Cardiac septum (tissue), 1 donor: ENCODE measurements at regions not wholly inside any gene's neighbourhood (a gene's known extent, or its start where the extent isn't known, plus 50 kb on each side); places are given as distances from the start of the nearest gene placed in this dataset.
"Not testable (repeated sequence)": the region's sequence is repeated elsewhere in the genome, so short reads cannot be mapped to it uniquely, and the experiment has no call there.

Experiments used
- DNase-seq: peaks from one replicate; pipeline ENCODE4 v3.0.0-alpha.2; 2020; ENCODE audit warnings: low spot score
- intact Hi-C: fragments of 100-400 bp; cut with DNase I; formaldehyde crosslinking; loops from one replicate; pipeline ENCODE4 v1.14.0; 2022
- donor health status: DM: no; HTN: no; CAD: no.

DNA sequence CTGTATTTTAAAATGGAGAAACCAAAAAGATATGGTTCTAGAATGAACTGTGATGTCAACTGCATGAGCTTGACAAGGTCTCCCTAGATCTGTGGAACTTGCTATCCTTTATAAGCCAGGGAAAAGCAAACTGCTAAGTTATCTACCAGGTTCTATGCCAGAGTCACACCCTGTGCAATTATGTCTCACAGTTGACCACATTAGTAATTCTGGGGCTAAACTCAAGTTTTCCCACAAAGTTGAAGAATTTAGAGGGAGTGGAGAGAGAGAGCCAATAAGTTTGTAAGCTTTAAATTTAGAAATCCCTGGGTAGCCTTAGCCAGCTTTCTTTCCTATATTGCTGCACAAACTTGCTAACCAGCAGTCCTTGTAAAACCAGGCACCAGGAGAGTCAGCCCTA lies 407.0 kb upstream of the SASH1 start:
- intact Hi-C loops: no loop called here
- no peak for DNase-seq

DNA sequence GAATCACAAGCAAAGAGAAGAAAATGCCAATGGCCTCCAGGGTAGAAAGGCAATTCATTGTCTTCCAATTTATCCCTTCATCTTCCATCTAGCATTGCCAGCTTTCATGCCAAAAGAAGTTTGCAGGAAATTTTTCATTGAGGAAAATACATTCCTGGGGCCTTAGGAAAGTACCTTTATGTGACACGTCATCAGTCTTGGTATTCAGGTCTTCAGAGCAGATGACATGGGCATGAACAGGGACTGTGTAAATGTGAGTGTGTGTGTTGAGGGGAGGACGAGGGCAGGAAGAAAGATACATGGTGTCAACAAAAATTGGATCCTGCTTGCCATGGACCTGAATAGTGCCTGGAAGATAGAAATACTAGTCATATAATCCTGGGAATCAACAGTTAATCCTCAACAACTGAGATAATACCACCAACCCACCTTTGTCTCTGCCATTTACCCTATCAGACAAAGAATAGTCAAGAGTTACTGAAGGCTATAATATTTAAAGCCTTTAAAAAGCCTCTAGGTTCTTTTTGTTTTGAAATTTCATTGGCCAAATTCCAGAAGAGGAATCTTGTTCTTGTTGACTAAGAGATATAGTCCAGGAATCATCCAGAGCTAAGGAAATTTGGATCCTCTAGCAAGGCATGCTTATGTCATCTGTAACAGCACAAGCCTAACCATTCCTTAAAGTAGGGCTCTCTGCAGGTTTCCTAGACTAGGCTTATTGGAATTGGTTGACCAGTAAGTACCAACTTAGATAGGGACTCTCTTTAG lies 405.8 kb upstream of the SASH1 start:
- no peak for DNase-seq
- intact Hi-C loops: no loop called here

DNA sequence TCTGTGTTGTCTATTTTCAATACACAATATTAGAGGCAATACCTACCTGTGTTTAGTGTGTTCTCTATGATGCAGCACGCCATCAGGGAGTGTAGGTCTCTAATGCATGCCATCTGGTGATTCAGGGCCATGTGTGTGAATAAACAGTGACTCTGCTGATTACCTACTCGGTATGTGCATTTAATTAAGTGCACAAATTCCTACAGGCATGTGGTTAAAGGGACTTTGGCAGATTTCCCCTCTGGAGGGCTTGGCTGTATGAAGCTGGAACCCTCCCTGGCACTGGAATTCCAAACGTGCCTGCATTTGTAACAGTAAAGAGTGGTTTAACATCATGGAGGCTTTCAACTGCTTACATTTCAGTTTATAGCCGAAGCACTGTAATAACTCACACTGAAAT lies 401.5 kb upstream of the SASH1 start:
- intact Hi-C loops: no loop called here

DNA sequence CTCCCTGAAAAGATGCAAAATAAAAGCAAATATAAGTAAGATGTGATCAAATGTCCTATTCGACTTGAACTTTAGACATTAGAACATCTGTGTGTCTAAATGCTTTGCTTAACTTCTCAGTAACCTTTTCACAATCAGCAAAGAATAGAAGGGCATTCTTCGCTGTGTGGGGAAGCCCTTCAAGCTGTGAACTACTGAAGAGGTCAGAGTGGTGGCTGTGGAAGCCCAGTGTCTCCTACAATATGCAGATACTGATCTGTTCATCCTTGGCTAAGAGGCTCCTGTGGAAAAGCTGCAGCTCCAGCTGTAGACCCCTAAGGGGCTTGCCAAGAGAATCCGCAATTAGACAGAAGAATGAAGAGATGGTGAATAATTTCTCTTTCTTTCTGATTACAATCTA lies 400.3 kb upstream of the SASH1 start:
- no peak for DNase-seq
- intact Hi-C loops: no loop called here

More for the DNA sequence above, 401.5 kb upstream of the SASH1 start:
- DNase-seq: no peak

DNA sequence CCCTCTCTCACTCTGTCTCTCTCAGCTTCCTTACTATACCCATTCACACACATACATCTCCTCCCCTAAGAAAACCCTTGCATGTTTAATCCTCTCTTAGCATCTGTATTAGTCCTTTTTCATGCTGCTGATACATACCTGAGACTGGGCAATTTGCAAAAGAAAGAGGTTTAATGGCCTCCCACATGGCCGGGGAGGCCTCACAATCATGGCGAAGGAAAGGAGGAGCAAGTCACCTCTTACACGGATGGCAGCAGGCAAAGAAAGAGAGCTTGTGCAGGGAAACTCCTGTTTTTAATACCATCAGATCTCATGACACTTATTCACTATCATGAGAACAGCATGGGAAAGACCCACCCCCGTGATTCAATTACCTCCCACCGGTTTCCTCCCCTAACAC lies 398.5 kb upstream of the SASH1 start:
- intact Hi-C loops: no loop called here
- no peak for DNase-seq

DNA sequence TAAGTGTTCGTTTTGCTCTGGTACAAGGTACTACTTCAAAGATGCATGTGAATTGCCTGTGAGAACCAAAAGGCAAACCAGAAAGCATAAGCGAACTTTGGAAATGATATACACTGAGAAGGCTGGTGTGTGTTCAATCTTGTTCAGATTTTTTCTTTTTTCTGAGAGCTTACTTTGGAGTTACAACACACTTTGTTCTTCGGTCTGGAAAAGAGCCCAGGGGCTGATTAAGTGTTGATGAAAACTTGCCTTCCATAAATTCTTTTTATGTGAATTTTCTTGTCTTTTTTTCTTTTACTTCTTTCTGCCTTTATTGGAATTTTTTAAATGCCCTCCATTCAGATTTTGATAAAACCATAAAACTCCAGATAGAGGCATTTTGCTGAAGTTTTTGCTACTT lies 395.1 kb upstream of the SASH1 start:
- intact Hi-C loops: no loop called here
- no peak for DNase-seq

DNA sequence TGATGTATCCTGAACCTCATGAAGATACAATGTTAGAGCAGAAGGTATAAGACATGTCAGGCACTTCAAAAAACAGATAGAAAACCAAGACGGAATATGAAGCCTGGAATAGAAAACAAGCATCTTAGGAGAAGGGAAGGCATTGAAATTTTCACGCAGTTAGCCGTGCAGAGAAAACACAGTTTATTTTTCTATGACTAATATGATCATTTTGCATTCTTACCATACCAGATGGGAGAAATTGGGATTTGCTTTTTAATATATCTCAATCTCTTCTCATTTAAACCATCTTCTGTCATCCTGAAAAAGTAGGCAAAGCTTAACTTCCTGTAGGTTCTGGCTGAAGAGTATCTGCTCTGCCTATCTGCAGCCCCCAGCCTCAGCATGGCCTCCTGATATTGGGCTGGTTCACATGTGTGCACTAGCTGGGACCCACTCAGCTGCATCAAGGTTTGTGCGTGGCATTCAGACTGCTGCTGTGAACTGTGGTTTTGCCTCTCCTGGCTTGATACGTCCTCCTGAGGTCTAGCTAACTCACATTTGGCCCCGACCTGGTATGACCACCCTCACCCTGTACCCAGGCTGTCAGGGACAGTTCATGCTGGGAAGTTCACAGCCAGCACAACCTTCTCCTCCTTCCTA lies 392.5 kb upstream of the SASH1 start:
- intact Hi-C loops: no loop called here
- DNase-seq: no peak

DNA sequence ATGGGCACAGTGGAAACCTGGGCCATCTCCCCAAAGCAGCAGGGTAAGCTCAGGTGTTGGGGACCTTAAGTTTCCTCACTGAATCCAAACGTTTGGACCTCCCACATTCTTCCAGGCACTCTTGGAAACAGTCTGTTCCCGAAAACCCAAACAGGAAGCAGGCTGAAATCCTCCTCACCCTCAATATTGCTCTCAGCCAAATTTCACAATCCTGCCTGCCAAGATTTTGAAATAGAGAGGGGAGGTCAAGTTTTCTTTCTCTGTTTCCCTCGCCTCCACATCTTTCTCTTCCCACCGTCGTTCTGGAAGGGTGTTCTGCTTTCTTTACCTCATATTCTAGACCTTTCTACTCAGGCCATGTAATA lies 392.0 kb upstream of the SASH1 start:
- intact Hi-C loops: no loop called here
- no peak for DNase-seq

DNA sequence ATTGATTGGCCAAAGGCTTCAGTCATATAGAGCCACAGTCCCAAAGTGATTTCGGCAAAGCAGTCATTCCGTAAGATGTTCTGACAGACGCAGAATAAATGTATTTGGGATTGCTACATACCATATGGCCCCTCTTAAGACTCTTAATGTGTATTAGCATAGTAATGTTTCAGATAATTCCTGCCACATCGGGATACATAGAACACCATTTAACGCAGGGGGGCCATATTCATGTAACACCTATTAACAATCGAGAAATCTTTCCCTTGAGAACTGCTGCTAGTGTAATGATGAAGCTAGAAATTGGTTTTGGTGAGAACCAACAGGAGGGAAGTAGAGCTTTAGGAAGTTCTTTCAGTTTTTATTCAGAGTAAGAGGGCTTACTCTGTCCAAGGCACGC lies 390.9 kb upstream of the SASH1 start:
- intact Hi-C loops: no loop called here
- no peak for DNase-seq

DNA sequence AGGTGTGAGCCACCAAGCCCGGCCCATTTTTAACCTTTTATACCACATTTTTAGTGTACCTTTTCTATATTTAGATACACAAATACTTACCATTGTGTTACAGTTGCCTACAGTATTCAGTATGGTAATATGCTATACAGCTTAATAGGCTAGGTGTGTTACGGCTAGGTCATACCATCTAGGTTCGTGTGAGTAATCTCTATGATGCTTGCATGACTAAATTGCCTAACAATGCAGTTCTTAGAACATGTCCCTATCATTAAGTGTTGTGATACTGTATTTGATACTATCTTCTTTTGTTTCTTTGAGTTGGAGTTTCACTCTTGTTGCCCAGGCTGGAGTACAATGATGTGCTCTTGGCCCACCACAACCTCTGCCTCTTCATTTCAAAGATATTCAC lies 387.7 kb upstream of the SASH1 start:
- DNase-seq: no peak
- intact Hi-C loops: no loop called here

DNA sequence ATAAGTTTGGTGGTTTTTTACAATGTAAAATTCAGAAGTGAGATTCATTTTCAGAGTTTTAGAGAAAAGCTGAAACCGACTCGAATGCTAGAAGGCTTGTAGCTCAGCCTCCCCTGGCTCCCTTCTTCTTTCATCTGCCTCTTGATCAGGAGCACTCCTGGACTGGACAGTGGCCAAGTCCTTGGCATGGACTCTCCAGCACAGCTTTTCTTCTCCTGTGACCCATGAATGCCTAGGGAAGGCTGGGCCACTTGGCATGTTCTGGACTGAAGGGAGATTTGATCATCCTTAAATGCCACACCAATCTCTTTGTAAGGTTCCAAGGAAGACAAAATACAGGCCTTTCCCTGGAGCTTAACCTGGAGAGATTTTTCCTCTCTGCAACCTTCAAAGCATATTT lies 384.0 kb upstream of the SASH1 start:
- intact Hi-C loops: no loop called here
- no peak for DNase-seq

DNA sequence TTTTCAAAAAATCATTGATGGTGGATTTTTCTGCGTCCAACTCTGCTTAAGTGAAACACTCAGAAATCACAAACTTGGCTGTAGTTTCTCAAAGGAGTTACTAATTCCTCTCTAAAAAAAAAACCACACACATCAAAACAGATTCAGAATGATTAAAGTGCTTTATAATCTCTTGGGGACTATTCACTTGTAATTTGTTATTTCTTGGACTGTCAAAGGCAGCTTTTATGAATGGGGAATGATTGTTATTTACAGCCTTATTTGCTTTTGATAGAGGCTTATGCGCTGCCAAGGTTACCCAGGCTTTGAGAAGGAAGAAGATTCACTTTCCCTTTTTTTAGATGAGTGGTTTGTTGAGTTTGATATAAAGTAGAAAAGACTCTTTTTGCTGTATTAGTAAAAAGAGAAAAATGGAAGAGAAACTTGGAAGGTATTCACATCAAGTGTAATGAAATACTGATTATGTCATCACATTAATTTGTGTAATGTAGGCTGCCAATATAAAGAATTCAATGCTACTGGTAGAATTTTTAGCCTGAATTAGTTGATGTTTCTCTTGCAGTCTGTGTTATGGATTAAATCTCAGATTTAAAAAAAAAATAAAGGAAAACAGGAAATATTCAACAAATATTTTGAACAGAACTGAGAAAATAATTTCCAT lies 381.0 kb upstream of the SASH1 start:
- intact Hi-C loops: no loop called here
- DNase-seq: no peak

DNA sequence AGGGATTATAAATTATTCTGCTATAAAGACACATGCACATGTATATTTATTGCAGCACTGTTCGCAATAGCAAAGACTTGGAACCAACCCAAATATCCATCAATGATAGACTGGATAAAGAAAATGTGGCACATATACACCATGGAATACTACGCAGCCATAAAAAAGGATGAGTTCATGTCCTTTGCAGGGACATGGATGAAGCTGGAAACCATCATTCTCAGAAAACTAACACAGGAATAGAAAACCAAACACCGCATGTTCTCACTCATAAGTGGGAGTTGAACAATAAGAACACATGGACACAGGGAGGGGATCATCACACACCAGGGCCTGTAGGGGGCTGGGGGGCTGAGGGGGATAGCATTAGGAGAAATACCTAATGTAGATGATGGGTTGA lies 377.2 kb upstream of the SASH1 start:
- intact Hi-C loops, DNase-seq: not testable (repeated sequence)

DNA sequence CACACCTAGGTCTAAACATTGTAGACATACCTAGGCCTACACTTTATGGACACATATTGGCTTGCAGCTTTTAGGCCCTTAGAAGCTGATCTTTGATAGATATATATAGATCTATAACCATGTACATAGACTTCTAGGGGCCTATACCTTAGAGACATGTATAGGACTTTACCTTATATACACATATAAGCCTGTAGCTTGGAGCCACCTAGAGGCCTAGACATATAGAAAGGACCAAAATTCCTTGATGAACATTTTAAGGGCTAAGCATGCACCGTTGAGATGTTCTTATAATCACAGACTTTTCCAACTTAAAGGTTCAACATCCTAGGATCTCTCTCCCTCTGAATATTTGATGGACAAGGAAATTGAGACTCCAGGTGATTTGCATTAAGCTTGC lies 371.7 kb upstream of the SASH1 start:
- intact Hi-C loops: no loop called here
- no peak for DNase-seq

DNA sequence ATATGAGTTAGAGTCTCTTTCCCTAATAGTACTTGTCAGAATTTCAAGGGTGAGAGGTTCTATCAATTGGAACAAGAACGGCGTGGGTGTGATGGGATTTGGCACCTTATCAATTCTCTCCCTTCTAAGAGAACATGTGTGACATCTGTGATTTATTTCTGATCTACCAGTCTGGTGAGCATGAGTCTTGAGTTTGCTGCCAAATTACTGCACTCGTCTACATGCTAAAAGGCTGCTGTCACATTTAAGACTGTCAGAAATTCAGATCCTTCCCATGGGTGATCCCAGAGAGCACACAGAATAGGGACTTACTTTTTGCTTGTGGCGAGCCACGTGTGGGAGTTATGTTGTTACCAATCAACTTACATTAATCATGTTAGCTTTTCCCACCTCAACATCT lies 370.2 kb upstream of the SASH1 start:
- intact Hi-C loops: no loop called here
- DNase-seq: no peak

DNA sequence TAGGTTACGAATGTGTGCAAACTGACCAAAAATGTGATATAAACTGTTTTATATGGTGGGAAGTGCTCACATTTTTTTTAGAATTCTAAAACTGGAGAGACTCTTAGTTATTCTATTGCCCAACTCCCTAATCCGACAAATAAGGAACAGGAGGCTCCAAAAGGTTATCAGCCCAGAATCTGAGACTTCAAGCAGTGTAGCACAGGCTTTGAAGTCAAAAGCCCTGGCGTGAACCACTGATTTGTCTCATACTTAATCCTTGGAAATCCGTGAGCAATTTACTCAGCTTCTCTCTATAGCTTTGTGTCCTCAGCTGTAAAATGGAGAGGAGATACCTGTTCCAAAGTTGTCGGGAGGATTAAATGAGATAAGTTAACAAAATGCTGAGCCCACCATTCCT lies 368.8 kb upstream of the SASH1 start:
- no peak for DNase-seq
- intact Hi-C loops: no loop called here

DNA sequence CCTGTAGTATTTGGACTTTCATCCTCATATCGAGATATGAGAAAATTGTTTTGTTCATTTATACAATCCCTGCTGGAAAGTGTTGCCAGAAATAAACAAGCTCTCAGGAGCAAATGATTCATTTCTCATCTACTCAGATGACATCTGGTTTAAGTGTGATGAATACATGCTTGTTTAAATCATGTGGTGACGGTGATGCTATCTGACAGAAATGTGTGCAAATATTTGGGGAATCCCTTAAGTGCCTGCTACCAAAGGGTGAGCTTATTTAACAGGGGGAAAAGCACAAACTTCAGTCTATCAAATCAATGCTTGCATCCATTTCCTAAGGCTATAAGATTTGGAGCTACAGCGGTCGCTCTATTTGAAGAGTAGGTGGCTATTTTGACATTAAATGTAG lies 368.3 kb upstream of the SASH1 start:
- intact Hi-C loops: no loop called here
- DNase-seq: no peak

DNA sequence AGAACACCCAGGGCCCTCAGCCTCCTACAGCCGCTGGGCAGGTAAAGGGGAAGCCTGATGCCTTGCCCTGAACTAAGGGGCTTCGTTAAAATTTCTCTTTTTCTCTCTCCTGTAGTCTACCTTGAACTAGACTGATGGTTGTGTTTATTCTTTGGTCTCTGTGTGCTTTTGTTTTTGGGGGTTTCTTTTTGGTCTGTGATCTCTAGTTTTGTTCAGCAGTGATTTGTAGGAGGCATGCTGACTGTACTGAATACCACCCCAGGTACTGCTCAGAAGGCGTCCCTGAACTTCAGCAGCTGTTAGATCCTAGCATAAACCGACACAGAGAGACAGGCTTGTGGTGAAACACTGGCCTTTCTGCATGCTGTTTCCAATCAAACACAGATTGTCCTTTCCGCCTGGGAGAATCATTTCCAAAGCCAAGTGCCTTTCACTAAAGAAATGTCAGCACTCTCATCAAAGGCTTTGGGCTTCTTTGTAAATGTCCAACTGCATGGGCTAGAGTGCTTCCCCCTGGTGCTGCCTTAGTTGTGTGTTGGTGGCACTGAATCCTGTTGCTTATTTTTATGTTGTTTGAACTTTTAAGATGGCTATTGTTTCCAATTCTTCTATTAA lies 364.7 kb upstream of the SASH1 start:
- DNase-seq: no peak
- intact Hi-C loops: no loop called here

DNA sequence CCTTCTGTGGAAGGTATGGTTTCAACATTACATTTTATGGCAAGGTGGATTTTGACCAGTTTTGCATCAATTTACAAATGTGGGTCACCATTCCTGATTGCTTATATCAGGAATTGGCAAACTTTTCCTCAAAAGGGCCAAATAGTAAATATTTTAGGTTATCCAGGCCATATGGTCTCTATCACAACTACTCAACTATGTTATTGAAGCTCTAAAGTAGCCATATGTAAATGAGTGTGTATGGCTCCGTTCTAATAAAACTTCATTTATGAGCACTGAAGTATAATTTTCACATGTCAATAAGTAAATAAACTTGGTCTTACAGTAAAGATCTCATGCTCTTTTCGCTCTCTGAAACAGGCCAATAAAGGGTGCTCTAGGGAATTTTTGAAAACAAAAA lies 362.7 kb upstream of the SASH1 start:
- no peak for DNase-seq
- intact Hi-C loops: no loop called here

DNA sequence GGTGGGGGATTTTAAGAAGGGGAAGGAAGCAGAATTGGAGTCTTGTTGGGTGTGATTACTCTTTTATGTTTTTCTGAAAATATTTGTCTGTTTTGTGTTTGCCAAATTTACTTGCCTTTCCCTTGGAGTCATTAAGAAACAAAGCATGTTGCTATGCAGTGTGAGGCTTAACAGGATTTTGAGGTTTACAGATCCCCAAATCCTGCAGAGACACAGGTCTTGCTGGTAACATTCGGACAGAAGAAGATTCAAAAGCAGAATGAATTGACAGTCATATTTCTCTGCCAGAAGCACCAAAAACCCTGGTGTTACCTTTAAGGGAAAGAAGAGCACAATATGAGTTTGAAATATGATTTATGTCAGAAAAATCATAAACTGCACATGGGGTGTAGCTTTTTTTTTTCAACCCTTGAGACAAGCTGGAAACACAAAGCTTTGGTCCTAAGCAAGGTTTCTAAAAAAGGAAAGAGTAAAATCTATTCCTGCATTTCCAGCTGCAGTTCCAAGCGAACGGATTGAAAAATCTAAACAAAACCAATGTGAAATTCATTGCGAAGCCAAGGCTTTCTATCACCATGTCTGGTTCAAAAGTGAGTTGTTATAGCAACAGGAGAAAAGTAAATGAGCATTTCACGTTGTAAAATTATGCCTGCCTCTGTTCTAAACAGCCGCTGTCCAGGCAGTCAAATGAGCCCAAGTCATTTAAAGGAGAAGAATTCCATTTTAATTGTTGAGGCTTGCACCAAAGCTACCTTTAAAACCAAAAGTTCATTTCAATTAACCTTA lies 358.9 kb upstream of the SASH1 start:
- no peak for DNase-seq
- intact Hi-C loops: no loop called here
